IMR-90 (cell line): ENCODE measurements at regions not wholly inside any gene's neighbourhood (a gene's known extent, or its start where the extent isn't known, plus 50 kb on each side); places are given as distances from the start of the nearest gene placed in this dataset.

Experiments
- ATAC-seq: fragments of 200-7000 bp; cut with Tn5 transposase; 2 replicates; pipeline ENCODE4 v1.9.1; 2020; ENCODE audit warnings: low read depth, mild to moderate bottlenecking, moderate library complexity
- BruUV-seq: library from RNA; stranded (reverse); fragments of 400-500 nt; replicated peaks from 2 replicates; lab custom pipeline; 2021; lab: Mats Ljungman, UMichigan
- CTCF ChIA-PET: fragments of 300-600 bp; formaldehyde crosslinking; extraction: SDS; loops from one replicate; lab custom pipeline; 2021; ENCODE audit warnings: antibody characterized with exemption; lab: Yijun Ruan, JAX
- POLR2A ChIA-PET: fragments of 300-600 bp; sonication (Branson Sonifier 250); formaldehyde crosslinking; loops from one replicate; lab custom pipeline; 2022; ENCODE audit warnings: antibody characterized with exemption; ENCODE audit not compliant: unreplicated experiment; lab: Charles Lee
- DNase-seq: peaks from one replicate; pipeline ENCODE4 v3.0.0; 2013
- H2AFZ ChIP-seq: replicated peaks from 2 replicates; pipeline ENCODE3; 2013; ENCODE audit warnings: low read length, mild to moderate bottlenecking; ENCODE audit not compliant: poor library complexity
- H2AK5ac ChIP-seq: 2 replicates; pipeline ENCODE4 v1.6.1; 2013; ENCODE audit warnings: low read depth, low read length, inconsistent platforms
- H2AK9ac ChIP-seq: replicated peaks from 2 replicates; pipeline ENCODE3; 2013; ENCODE audit warnings: mild to moderate bottlenecking, low read depth, low read length, moderate library complexity; ENCODE audit not compliant: poor library complexity
- H2BK120ac ChIP-seq: 2 replicates; pipeline ENCODE4 v1.6.1; 2013; ENCODE audit warnings: low read depth, low read length, inconsistent platforms
- H2BK15ac ChIP-seq: 3 replicates; pipeline ENCODE4 v1.6.1; 2013; ENCODE audit warnings: low read depth, low read length, inconsistent platforms
- H2BK20ac ChIP-seq: 2 replicates; pipeline ENCODE4 v1.6.1; 2013; ENCODE audit warnings: low read depth, mild to moderate bottlenecking, inconsistent platforms, low read length, moderate library complexity
- H2BK5ac ChIP-seq: 2 replicates; pipeline ENCODE4 v1.6.1; 2013; ENCODE audit warnings: mild to moderate bottlenecking, low read depth, low read length, inconsistent platforms; ENCODE audit not compliant: poor library complexity, severe bottlenecking
- H3K14ac ChIP-seq: replicated peaks from 2 replicates; pipeline ENCODE4 v1.6.1; 2013; ENCODE audit warnings: low read depth, low read length, inconsistent platforms
- H3K18ac ChIP-seq: 2 replicates; pipeline ENCODE4 v1.6.1; 2013; ENCODE audit warnings: low read depth, low read length, control low read depth
- H3K23ac ChIP-seq: 2 replicates; pipeline ENCODE4 v1.6.1; 2013; ENCODE audit warnings: low read depth, low read length, inconsistent platforms
- H3K27ac ChIP-seq: 2 replicates; pipeline ENCODE4 v1.5.1; 2013; ENCODE audit warnings: mild to moderate bottlenecking, control low read depth, low read length; ENCODE audit not compliant: insufficient read depth
- H3K27me3 ChIP-seq: 2 replicates; pipeline ENCODE4 v1.6.1; 2013; ENCODE audit warnings: low read length; ENCODE audit not compliant: control insufficient read depth, insufficient read depth
- H3K36me3 ChIP-seq: 2 replicates; pipeline ENCODE4 v1.6.1; 2013; ENCODE audit warnings: low read length, mixed read lengths; ENCODE audit not compliant: control insufficient read depth, insufficient read depth
- H3K4ac ChIP-seq: 2 replicates; pipeline ENCODE4 v1.6.1; 2013; ENCODE audit warnings: low read depth, low read length, inconsistent platforms
- H3K4me1 ChIP-seq: 2 replicates; pipeline ENCODE4 v1.6.1; 2013; ENCODE audit warnings: low read length, mixed read lengths; ENCODE audit not compliant: control insufficient read depth, insufficient read depth
- H3K4me2 ChIP-seq: 2 replicates; pipeline ENCODE4 v1.6.1; 2013; ENCODE audit warnings: low read depth, mild to moderate bottlenecking, control low read depth, low read length, moderate library complexity
- H3K4me3 ChIP-seq: 2 replicates; pipeline ENCODE4 v1.5.1; 2013; ENCODE audit warnings: low read depth, mild to moderate bottlenecking, control low read depth, low read length, moderate library complexity; ENCODE audit not compliant: insufficient read depth
- H3K56ac ChIP-seq: 2 replicates; pipeline ENCODE4 v1.6.1; 2013; ENCODE audit warnings: low read length, inconsistent platforms; ENCODE audit not compliant: insufficient read depth; ENCODE audit errors: extremely low read depth
- H3K79me1 ChIP-seq, 2 experiments: 2 replicates each; pipeline ENCODE4 v1.6.1; 2013; ENCODE audit warnings: low read length in 2 of 2, inconsistent platforms in 1 of 2, low read depth in 1 of 2
- H3K9ac ChIP-seq: 2 replicates; pipeline ENCODE4 v1.6.1; 2013; ENCODE audit warnings: low read depth, low read length, control low read depth
- H3K9me1 ChIP-seq: 2 replicates; pipeline ENCODE4 v1.6.1; 2013; ENCODE audit warnings: low read length, inconsistent platforms; ENCODE audit not compliant: insufficient read depth
- H3K9me3 ChIP-seq: 2 replicates; pipeline ENCODE4 v1.6.1; 2013; ENCODE audit warnings: low read length; ENCODE audit not compliant: control insufficient read depth, insufficient read depth
- H4K20me1 ChIP-seq: 2 replicates; pipeline ENCODE4 v1.6.1; 2013; ENCODE audit warnings: low read length, inconsistent platforms; ENCODE audit not compliant: insufficient read depth
- H4K5ac ChIP-seq: 2 replicates; pipeline ENCODE4 v1.6.1; 2013; ENCODE audit warnings: mild to moderate bottlenecking, low read depth, low read length, control low read depth
- H4K8ac ChIP-seq, 2 experiments: 2 replicates each; pipeline ENCODE4 v1.6.1; 2013; ENCODE audit warnings: low read depth in 2 of 2, low read length in 2 of 2, control low read depth in 1 of 2, inconsistent platforms in 1 of 2
- H4K91ac ChIP-seq: 2 replicates; pipeline ENCODE4 v1.6.1; 2013; ENCODE audit warnings: low read depth, low read length, inconsistent platforms; ENCODE audit not compliant: insufficient read depth
- BHLHE40 ChIP-seq: fragments of 150-350 bp; IDR thresholded peaks from 2 replicates; pipeline ENCODE4 v1.6.1; 2016; ENCODE audit warnings: mild to moderate bottlenecking, low read depth, low read length
- CEBPB ChIP-seq: IDR thresholded peaks from 2 replicates; pipeline ENCODE4 v1.6.1; 2012; ENCODE audit warnings: low read depth, low read length, improper control_type of control experiment
- CHD1 ChIP-seq: IDR thresholded peaks from 2 replicates; pipeline ENCODE4 v1.6.1; 2012; ENCODE audit warnings: low read depth, low read length, improper control_type of control experiment
- CTCF ChIP-seq: conservative IDR thresholded peaks from 2 replicates; pipeline ENCODE4 v1.5.1; 2012; ENCODE audit warnings: mild to moderate bottlenecking, low read depth, low read length, improper control_type of control experiment
- ELK1 ChIP-seq: fragments of 150-350 bp; IDR thresholded peaks from 2 replicates; pipeline ENCODE4 v1.6.1; 2016; ENCODE audit warnings: low read depth, mild to moderate bottlenecking, low read length, moderate library complexity, borderline replicate concordance
- FOS ChIP-seq: fragments of 150-350 bp; IDR thresholded peaks from 2 replicates; pipeline ENCODE4 v1.6.1; 2016; ENCODE audit warnings: low read depth, low read length
- MAFK ChIP-seq: IDR thresholded peaks from 2 replicates; pipeline ENCODE4 v1.6.1; 2012; ENCODE audit warnings: low read depth, low read length, improper control_type of control experiment
- MAZ ChIP-seq: IDR thresholded peaks from 2 replicates; pipeline ENCODE4 v1.6.1; 2012; ENCODE audit warnings: low read depth, mild to moderate bottlenecking, low read length, improper control_type of control experiment, moderate library complexity, borderline replicate concordance
- MXI1 ChIP-seq: IDR thresholded peaks from 2 replicates; pipeline ENCODE4 v1.6.1; 2012; ENCODE audit warnings: low read depth, mild to moderate bottlenecking, low read length, moderate library complexity, borderline replicate concordance
- NFE2L2 ChIP-seq: fragments of 150-350 bp; IDR thresholded peaks from 2 replicates; pipeline ENCODE4 v1.6.1; 2016; ENCODE audit warnings: low read depth, mild to moderate bottlenecking, low read length
- POLR2A ChIP-seq: IDR thresholded peaks from 2 replicates; pipeline ENCODE4 v1.6.1; 2012; ENCODE audit warnings: mild to moderate bottlenecking, low read depth, low read length
- RAD21 ChIP-seq: IDR thresholded peaks from 2 replicates; pipeline ENCODE4 v1.6.1; 2012; ENCODE audit warnings: low read length, improper control_type of control experiment
- RCOR1 ChIP-seq: IDR thresholded peaks from 2 replicates; pipeline ENCODE4 v1.6.1; 2012; ENCODE audit warnings: mild to moderate bottlenecking, low read length, improper control_type of control experiment; ENCODE audit not compliant: insufficient replicate concordance
- RFX5 ChIP-seq: IDR thresholded peaks from 2 replicates; pipeline ENCODE4 v1.8.0; 2012; ENCODE audit warnings: low read depth, mild to moderate bottlenecking, low read length, moderate library complexity
- SMC3 ChIP-seq: fragments of 150-350 bp; IDR thresholded peaks from 2 replicates; pipeline ENCODE4 v1.6.1; 2016; ENCODE audit warnings: low read depth, mild to moderate bottlenecking, antibody characterized with exemption, low read length, moderate library complexity
- USF2 ChIP-seq: fragments of 150-350 bp; IDR thresholded peaks from 2 replicates; pipeline ENCODE4 v1.6.1; 2017; ENCODE audit warnings: mild to moderate bottlenecking, antibody characterized with exemption, low read length, low read depth
- WGBS, 2 experiments: methylation state at CpG; one replicate each; pipeline versions ENCODE4 v1.1.5 to v1.1.7; 2013; ENCODE audit warnings: missing lambda C conversion rate in 2 of 2; ENCODE audit not compliant: insufficient read length in 1 of 2; ENCODE audit errors: extremely low coverage in 2 of 2; 5-methylcytosine and 5-hydroxymethylcytosine counted together
- dilution Hi-C: fragments of 300-500 bp; cut with HindIII; formaldehyde crosslinking; loops from one replicate; pipeline ENCODE4 v1.14.3; 2018; ENCODE audit warnings: low sequenced_read_pairs; ENCODE audit not compliant: unreplicated experiment
- in situ Hi-C: fragments of 300-500 bp; cut with MboI; formaldehyde crosslinking; loops from 3 replicates; pipeline ENCODE4 v1.14.3; 2019; ENCODE audit warnings: low sequenced_read_pairs, inconsistent platforms, mixed read lengths
- intact Hi-C: fragments of 100-400 bp; cut with micrococcal nuclease; formaldehyde crosslinking; loops from 2 replicates; pipeline ENCODE4 v1.10.0; 2022

GRCh38 chr6:95784869-95785268 lies 207.5 kb downstream of the MANEA start:
- DNase-seq: no peak
- H3K56ac ChIP-seq: no peak overlapping the region
- H3K36me3 ChIP-seq: no peaks in the 10 kb centered on the region
- H3K9me1 ChIP-seq: no peaks in the 10 kb centered on the region
- H3K4me3 ChIP-seq: no peak overlapping the region
- no peak overlapping the region for H2AFZ ChIP-seq
- H3K79me1 ChIP-seq: no peaks in the 10 kb centered on the region
- H4K91ac ChIP-seq: no peak overlapping the region
- H3K9ac ChIP-seq: no peak overlapping the region
- intact Hi-C loops: no loop called here
- H4K20me1 ChIP-seq: no peaks in the 10 kb centered on the region
- H3K23ac ChIP-seq: no peak overlapping the region
- no peak overlapping the region for H2BK5ac ChIP-seq
- no CpG with 5 or more reads among the region's 3 CpGs for WGBS, 2 experiments
- no TSS peak for BruUV-seq
- H3K4ac ChIP-seq: no peak overlapping the region
- no peak for ATAC-seq
- no peak for TF ChIP-seq ELK1
- TF ChIP-seq SMC3: no peak
- TF ChIP-seq FOS: no peak
- TF ChIP-seq MAZ: no peak
- no peak for TF ChIP-seq NFE2L2
- TF ChIP-seq RCOR1: no peak
- TF ChIP-seq RFX5: no peak
- no peak for TF ChIP-seq CTCF
- TF ChIP-seq BHLHE40: no peak
- TF ChIP-seq MAFK: no peak
- TF ChIP-seq RAD21: no peak
- TF ChIP-seq CHD1: no peak
- TF ChIP-seq USF2: no peak
- no peak for TF ChIP-seq CEBPB
- no peak for TF ChIP-seq POLR2A
- TF ChIP-seq MXI1: no peak
- in situ Hi-C loops: no loop called here
- dilution Hi-C loops: no loop called here
- no peak overlapping the region for H2AK9ac ChIP-seq
- no peak overlapping the region for H3K4me2 ChIP-seq
- H3K18ac ChIP-seq: no peak overlapping the region
- H2BK15ac ChIP-seq: no peak overlapping the region
- no peak overlapping the region for H2AK5ac ChIP-seq
- CTCF ChIA-PET: no interaction called here
- H3K9me3 ChIP-seq: peaks cover 3% of the 10 kb centered on the region
- H4K5ac ChIP-seq: no peak overlapping the region
- H3K14ac ChIP-seq: no peak overlapping the region
- POLR2A ChIA-PET: no interaction called here
- H2BK120ac ChIP-seq: no peak overlapping the region
- H3K27me3 ChIP-seq: no peaks in the 10 kb centered on the region
- no peak overlapping the region for H4K8ac ChIP-seq
- no peak overlapping the region for H3K27ac ChIP-seq
- no peak overlapping the region for H2BK20ac ChIP-seq
- no peaks in the 10 kb centered on the region for H3K4me1 ChIP-seq
